Prostate gland (tissue), 2 donors: ENCODE measurements at regions not wholly inside any gene's neighbourhood (a gene's known extent, or its start where the extent isn't known, plus 50 kb on each side); places are given as distances from the start of the nearest gene placed in this dataset.
A peak's percentile ranks its signal among the peaks of the same experiment; 100 is the strongest.

Experiments used
- DNase-seq: peaks from one replicate; pipeline ENCODE4 v3.0.0-alpha.2; 2019; ENCODE audit warnings: low spot score
- H3K27ac ChIP-seq, 2 donors: fragments of 200-600 bp; sonication (generic); 2 replicates each; pipeline ENCODE4 v1.5.1; 2017 to 2019
- H3K27me3 ChIP-seq: fragments of 200-600 bp; sonication (generic); replicated peaks from 2 replicates; pipeline ENCODE4 v1.5.1; 2019; ENCODE audit not compliant: insufficient read depth
- H3K36me3 ChIP-seq, 2 donors: fragments of 200-600 bp; sonication (generic); 1 replicate in 1 of 2; 2 replicates in 1 of 2; pipeline versions ENCODE4 v1.5.1 to v1.8.1; 2017 to 2019
- H3K4me1 ChIP-seq: fragments of 200-600 bp; sonication (generic); replicated peaks from 2 replicates; pipeline ENCODE4 v1.5.1; 2019
- H3K4me3 ChIP-seq, 2 donors: fragments of 200-600 bp; sonication (generic); 2 replicates each; pipeline ENCODE4 v1.5.1; 2017 to 2019
- H3K9me3 ChIP-seq: fragments of 200-600 bp; sonication (generic); 2 replicates; pipeline ENCODE4 v1.5.1; 2017
- POLR2A ChIP-seq: fragments of 450-650 bp; IDR thresholded peaks from one replicate; pipeline ENCODE4 v1.6.1; 2016; ENCODE audit warnings: antibody characterized with exemption, mild to moderate bottlenecking
- POLR2AphosphoS5 ChIP-seq: sonication (generic); formaldehyde crosslinking; IDR thresholded peaks from one replicate; pipeline ENCODE4 v1.6.1; 2017; ENCODE audit warnings: antibody characterized with exemption
- WGBS: methylation state at CpG from one replicate; pipeline ENCODE4 v1.1.5; 2018; 5-methylcytosine and 5-hydroxymethylcytosine counted together
- intact Hi-C: fragments of 100-400 bp; cut with DNase I; formaldehyde crosslinking; loops from one replicate; pipeline ENCODE4 v1.14.2; 2022
- TF ChIP-seq, protein P1 (sequence below), 4 experiments: fragments of 200-600 bp in 2 of 4; fragments of 450-650 bp in 2 of 4; sonication (generic) in 2 of 4; IDR thresholded peaks; 1 replicate in 3 of 4; 2 replicates in 1 of 4; pipeline ENCODE4 v1.5.1; 2016 to 2019; ENCODE audit warnings: antibody characterized with exemption in 4 of 4, mild to moderate bottlenecking in 2 of 4, moderate library complexity in 2 of 4

DNA sequence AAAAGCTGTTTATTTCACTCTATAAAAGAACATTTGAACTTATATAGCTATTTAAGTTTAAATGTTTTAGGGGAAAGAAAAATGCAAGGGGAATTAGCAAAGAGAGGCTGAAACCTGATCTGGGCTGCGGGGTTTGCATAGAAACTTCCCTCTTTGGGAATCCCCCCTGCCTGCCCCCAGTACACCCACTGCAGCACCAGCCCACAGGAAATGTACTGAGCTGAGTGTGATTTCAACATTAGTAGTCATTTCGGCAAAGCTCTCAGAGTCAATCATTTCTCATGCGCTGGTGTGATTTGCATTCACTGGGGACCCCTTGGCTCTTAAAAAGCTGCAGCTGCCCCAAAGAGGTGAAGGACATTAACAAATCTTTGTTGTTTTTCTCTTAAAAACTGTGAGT, 859.4 kb downstream of the MAFB start:
- Histone ChIP-seq H3K4me1 (no peaks in the 10 kb centered on the region), H3K36me3 (no peaks in the 10 kb centered on the region), H3K4me3 (no peak overlapping the region), H3K9me3 (no peaks in the 10 kb centered on the region), H3K27ac (no peak overlapping the region), H3K27me3 (no peaks in the 10 kb centered on the region)
- DNase-seq = no peak
- 26% methylated on average over 3 of the region's 3 CpGs for WGBS
- TF ChIP-seq POLR2A = no peak
- TF ChIP-seq, protein P1, sequence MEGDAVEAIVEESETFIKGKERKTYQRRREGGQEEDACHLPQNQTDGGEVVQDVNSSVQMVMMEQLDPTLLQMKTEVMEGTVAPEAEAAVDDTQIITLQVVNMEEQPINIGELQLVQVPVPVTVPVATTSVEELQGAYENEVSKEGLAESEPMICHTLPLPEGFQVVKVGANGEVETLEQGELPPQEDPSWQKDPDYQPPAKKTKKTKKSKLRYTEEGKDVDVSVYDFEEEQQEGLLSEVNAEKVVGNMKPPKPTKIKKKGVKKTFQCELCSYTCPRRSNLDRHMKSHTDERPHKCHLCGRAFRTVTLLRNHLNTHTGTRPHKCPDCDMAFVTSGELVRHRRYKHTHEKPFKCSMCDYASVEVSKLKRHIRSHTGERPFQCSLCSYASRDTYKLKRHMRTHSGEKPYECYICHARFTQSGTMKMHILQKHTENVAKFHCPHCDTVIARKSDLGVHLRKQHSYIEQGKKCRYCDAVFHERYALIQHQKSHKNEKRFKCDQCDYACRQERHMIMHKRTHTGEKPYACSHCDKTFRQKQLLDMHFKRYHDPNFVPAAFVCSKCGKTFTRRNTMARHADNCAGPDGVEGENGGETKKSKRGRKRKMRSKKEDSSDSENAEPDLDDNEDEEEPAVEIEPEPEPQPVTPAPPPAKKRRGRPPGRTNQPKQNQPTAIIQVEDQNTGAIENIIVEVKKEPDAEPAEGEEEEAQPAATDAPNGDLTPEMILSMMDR (IDR thresholded peaks at IDR 0.05) = no peak
- TF ChIP-seq POLR2AphosphoS5 = no peak
- intact Hi-C loops = no loop called here

DNA sequence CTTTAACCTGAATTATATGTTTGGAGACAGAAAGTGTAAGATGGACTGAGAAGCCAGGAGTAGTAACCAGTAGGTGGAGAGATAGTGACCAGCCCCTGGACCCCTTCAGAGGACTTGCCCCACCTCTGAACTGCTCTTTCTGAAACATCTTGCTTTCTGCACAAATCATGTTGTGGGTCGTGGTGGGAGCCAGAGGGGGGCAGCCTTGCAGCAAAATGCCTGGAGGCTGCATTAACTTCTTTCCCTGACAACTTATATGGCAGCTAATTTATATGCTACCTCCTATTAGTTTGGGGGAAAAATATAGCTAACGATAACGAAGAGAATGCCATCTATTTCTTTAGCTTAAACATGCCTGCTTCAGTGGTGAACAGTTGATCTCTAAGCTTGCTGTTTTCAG, 859.8 kb downstream of the MAFB start:
- Histone ChIP-seq H3K9me3 (no peaks in the 10 kb centered on the region), H3K27ac (no peak overlapping the region), H3K36me3 (no peaks in the 10 kb centered on the region), H3K27me3 (no peaks in the 10 kb centered on the region), H3K4me1 (no peaks in the 10 kb centered on the region), H3K4me3 (no peak overlapping the region)
- intact Hi-C loops = no loop called here
- DNase-seq = no peak
- 21% methylated on average over 3 of the region's 3 CpGs for WGBS
- TF ChIP-seq, protein P1 (IDR thresholded peaks at IDR 0.05) = no peak
- TF ChIP-seq POLR2AphosphoS5 (no peak), POLR2A (no peak)

DNA sequence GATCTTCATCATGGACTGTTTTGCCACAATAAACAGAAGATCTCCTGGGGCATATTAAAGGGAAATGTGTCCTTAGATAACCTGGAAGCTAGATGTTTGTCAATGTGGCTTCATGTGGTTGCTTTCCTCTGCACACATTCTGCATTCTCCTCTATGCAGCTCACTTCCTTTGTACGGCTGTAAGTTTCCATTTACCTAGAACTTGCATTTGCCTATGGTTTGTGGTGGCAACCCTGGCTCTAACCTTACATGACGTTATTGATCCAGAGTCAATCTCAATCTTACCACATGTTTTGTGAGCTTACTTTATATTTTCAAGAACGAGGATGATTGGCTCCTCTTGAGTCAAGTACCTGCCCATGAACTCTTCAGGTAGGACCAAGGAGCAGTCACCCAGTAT, 863.1 kb downstream of the MAFB start:
- H3K27ac ChIP-seq = no peak overlapping the region
- no peaks in the 10 kb centered on the region for H3K4me1 ChIP-seq
- H3K27me3 ChIP-seq = no peaks in the 10 kb centered on the region
- TF ChIP-seq POLR2AphosphoS5 = no peak
- no peak for TF ChIP-seq POLR2A
- TF ChIP-seq, protein P1 (IDR thresholded peaks at IDR 0.05) = no peak
- H3K9me3 ChIP-seq = no peaks in the 10 kb centered on the region
- no peak overlapping the region for H3K4me3 ChIP-seq
- DNase-seq = no peak
- intact Hi-C loops = no loop called here
- no peaks in the 10 kb centered on the region for H3K36me3 ChIP-seq
- WGBS = 74% methylated on average over 3 of the region's 3 CpGs

DNA sequence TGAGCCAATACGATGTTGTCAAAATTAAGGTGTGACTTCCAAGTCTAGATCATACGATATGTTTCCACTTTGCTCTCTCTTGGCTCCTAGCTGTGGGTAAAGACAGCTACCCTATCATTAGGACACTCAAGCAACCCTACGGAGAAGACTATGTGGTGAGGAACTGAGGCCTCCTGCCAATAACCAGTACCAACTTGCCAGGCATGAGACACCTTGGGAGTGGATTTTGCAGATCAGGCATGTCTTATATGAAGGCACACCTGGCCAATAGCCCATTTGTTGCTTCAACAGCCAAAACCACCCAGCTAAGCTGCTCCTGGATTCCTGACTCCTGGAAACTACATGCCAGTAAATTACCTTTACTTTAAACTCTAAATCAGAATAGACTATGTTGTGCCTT, 863.4 kb downstream of the DHX35 start:
- no peaks in the 10 kb centered on the region for H3K9me3 ChIP-seq
- 50% methylated on average over 3 of the region's 3 CpGs for WGBS
- H3K36me3 ChIP-seq = no peaks in the 10 kb centered on the region
- peak; percentile 59 for DNase-seq
- no peak overlapping the region for H3K4me3 ChIP-seq
- no peak for TF ChIP-seq POLR2A
- peak; percentile 38 for TF ChIP-seq POLR2AphosphoS5
- no peaks in the 10 kb centered on the region for H3K27me3 ChIP-seq
- H3K4me1 ChIP-seq = no peaks in the 10 kb centered on the region
- intact Hi-C loops = no loop called here
- H3K27ac ChIP-seq = no peak overlapping the region

DNA sequence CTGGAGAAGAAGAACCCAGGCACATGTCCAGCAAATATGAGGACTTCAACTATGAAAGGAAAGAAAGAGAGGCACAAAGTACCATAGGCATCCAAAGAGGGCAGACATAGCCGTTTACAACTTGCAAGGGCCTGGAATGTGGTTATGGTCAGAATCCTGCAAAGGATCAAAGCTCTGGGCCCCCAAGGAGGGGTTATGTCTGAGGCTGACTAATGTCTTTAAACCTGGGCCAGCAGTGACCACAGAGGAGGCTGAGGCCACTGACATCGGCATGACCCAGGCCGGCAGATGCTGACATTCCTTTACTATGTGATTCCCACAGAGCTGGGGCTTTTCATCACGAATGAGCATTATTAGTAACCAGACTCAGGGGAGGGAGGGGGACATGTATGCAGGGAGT, 861.1 kb downstream of the DHX35 start:
- H3K36me3 ChIP-seq = no peaks in the 10 kb centered on the region
- no peak for DNase-seq
- H3K9me3 ChIP-seq = no peaks in the 10 kb centered on the region
- H3K4me1 ChIP-seq = no peaks in the 10 kb centered on the region
- TF ChIP-seq, protein P1 (IDR thresholded peaks at IDR 0.05) = no peak
- intact Hi-C loops = no loop called here
- 50% methylated on average over 4 of the region's 4 CpGs for WGBS
- H3K4me3 ChIP-seq = no peak overlapping the region
- no peaks in the 10 kb centered on the region for H3K27me3 ChIP-seq
- no peak overlapping the region for H3K27ac ChIP-seq

DNA sequence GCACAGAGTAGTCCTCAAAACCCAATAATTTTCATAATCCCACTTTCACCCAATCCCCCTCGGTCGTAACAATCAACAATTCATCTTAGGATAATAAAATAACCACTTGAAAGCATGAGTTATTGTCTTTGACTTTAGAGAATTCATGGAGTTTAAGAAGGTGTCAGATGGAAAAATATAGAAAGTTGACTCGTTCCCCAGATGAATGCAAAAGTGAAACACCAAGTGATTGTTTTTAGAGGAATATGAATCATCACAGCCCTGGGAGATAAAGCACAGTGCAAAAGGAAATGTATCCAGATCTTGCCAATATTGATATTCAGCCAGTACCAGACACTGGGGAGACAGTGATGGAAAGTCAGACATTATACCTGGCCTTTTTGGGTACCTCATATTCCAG, 860.5 kb downstream of the DHX35 start:
- Histone ChIP-seq H3K4me1 (no peaks in the 10 kb centered on the region), H3K36me3 (no peaks in the 10 kb centered on the region), H3K27ac (no peak overlapping the region), H3K27me3 (no peaks in the 10 kb centered on the region), H3K9me3 (no peaks in the 10 kb centered on the region), H3K4me3 (no peak overlapping the region)
- intact Hi-C loops = no loop called here
- TF ChIP-seq POLR2A (no peak), POLR2AphosphoS5 (no peak)
- WGBS = 20% methylated on average over 3 of the region's 3 CpGs
- no peak for DNase-seq
